Transverse colon (tissue), 4 donors: ENCODE measurements at regions not wholly inside any gene's neighbourhood (a gene's known extent, or its start where the extent isn't known, plus 50 kb on each side); places are given as distances from the start of the nearest gene placed in this dataset.

Source experiments
- CTCF ChIP-seq, 5 experiments: fragments of 200-600 bp in 3 of 5; fragments of 450-650 bp in 2 of 5; sonication (generic) in 3 of 5; IDR thresholded peaks; 1 replicate in 2 of 5; 2 replicates in 3 of 5; pipeline ENCODE4 v1.5.1; 2016 to 2017; ENCODE audit warnings: antibody characterized with exemption in 5 of 5, inconsistent platforms in 3 of 5, mild to moderate bottlenecking in 2 of 5, moderate library complexity in 1 of 5
- POLR2AphosphoS5 ChIP-seq, 3 donors: sonication (generic); formaldehyde crosslinking; IDR thresholded peaks; one replicate each; pipeline ENCODE4 v1.6.1; 2016; ENCODE audit warnings: antibody characterized with exemption in 3 of 3

DNA sequence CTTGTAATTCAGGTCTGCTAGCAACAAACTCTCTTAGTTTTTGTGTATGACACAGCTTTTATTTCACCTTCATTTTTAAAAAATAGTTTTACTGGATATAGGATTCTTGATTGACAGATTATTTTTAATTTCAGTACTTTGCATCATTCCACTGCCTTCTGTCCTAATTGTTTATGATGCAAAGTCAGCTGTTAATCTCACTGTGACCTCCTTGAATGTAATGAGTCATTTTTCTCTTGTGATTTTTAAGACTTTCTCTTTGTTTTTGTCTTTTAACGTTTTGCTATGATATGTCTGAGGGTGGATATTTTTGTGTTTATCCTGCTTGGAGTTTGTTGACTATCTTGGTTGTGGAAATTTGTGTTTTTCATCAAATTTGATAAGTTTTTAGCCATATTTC lies 126.3 kb upstream of the FBXO33 start:
- TF ChIP-seq CTCF (IDR thresholded peaks at IDR 0.05) (no peak), POLR2AphosphoS5 (IDR thresholded peaks at IDR 0.05) (no peak)
